IMR-90 (cell line): ENCODE measurements at regions not wholly inside any gene's neighbourhood (a gene's known extent, or its start where the extent isn't known, plus 50 kb on each side); places are given as distances from the start of the nearest gene placed in this dataset.

Experiments
- ATAC-seq: fragments of 200-7000 bp; cut with Tn5 transposase; 2 replicates; pipeline ENCODE4 v1.9.1; 2020; ENCODE audit warnings: low read depth, mild to moderate bottlenecking, moderate library complexity
- BruUV-seq: library from RNA; stranded (reverse); fragments of 400-500 nt; replicated peaks from 2 replicates; lab custom pipeline; 2021; lab: Mats Ljungman, UMichigan
- CTCF ChIA-PET: fragments of 300-600 bp; formaldehyde crosslinking; extraction: SDS; loops from one replicate; lab custom pipeline; 2021; ENCODE audit warnings: antibody characterized with exemption; lab: Yijun Ruan, JAX
- POLR2A ChIA-PET: fragments of 300-600 bp; sonication (Branson Sonifier 250); formaldehyde crosslinking; loops from one replicate; lab custom pipeline; 2022; ENCODE audit warnings: antibody characterized with exemption; ENCODE audit not compliant: unreplicated experiment; lab: Charles Lee
- DNase-seq: peaks from one replicate; pipeline ENCODE4 v3.0.0; 2013
- H2AFZ ChIP-seq: replicated peaks from 2 replicates; pipeline ENCODE3; 2013; ENCODE audit warnings: low read length, mild to moderate bottlenecking; ENCODE audit not compliant: poor library complexity
- H2AK5ac ChIP-seq: 2 replicates; pipeline ENCODE4 v1.6.1; 2013; ENCODE audit warnings: low read depth, low read length, inconsistent platforms
- H2AK9ac ChIP-seq: replicated peaks from 2 replicates; pipeline ENCODE3; 2013; ENCODE audit warnings: mild to moderate bottlenecking, low read depth, low read length, moderate library complexity; ENCODE audit not compliant: poor library complexity
- H2BK120ac ChIP-seq: 2 replicates; pipeline ENCODE4 v1.6.1; 2013; ENCODE audit warnings: low read depth, low read length, inconsistent platforms
- H2BK15ac ChIP-seq: 3 replicates; pipeline ENCODE4 v1.6.1; 2013; ENCODE audit warnings: low read depth, low read length, inconsistent platforms
- H2BK20ac ChIP-seq: 2 replicates; pipeline ENCODE4 v1.6.1; 2013; ENCODE audit warnings: low read depth, mild to moderate bottlenecking, inconsistent platforms, low read length, moderate library complexity
- H2BK5ac ChIP-seq: 2 replicates; pipeline ENCODE4 v1.6.1; 2013; ENCODE audit warnings: mild to moderate bottlenecking, low read depth, low read length, inconsistent platforms; ENCODE audit not compliant: poor library complexity, severe bottlenecking
- H3K14ac ChIP-seq: replicated peaks from 2 replicates; pipeline ENCODE4 v1.6.1; 2013; ENCODE audit warnings: low read depth, low read length, inconsistent platforms
- H3K18ac ChIP-seq: 2 replicates; pipeline ENCODE4 v1.6.1; 2013; ENCODE audit warnings: low read depth, low read length, control low read depth
- H3K23ac ChIP-seq: 2 replicates; pipeline ENCODE4 v1.6.1; 2013; ENCODE audit warnings: low read depth, low read length, inconsistent platforms
- H3K27ac ChIP-seq: 2 replicates; pipeline ENCODE4 v1.5.1; 2013; ENCODE audit warnings: mild to moderate bottlenecking, control low read depth, low read length; ENCODE audit not compliant: insufficient read depth
- H3K27me3 ChIP-seq: 2 replicates; pipeline ENCODE4 v1.6.1; 2013; ENCODE audit warnings: low read length; ENCODE audit not compliant: control insufficient read depth, insufficient read depth
- H3K36me3 ChIP-seq: 2 replicates; pipeline ENCODE4 v1.6.1; 2013; ENCODE audit warnings: low read length, mixed read lengths; ENCODE audit not compliant: control insufficient read depth, insufficient read depth
- H3K4ac ChIP-seq: 2 replicates; pipeline ENCODE4 v1.6.1; 2013; ENCODE audit warnings: low read depth, low read length, inconsistent platforms
- H3K4me1 ChIP-seq: 2 replicates; pipeline ENCODE4 v1.6.1; 2013; ENCODE audit warnings: low read length, mixed read lengths; ENCODE audit not compliant: control insufficient read depth, insufficient read depth
- H3K4me2 ChIP-seq: 2 replicates; pipeline ENCODE4 v1.6.1; 2013; ENCODE audit warnings: low read depth, mild to moderate bottlenecking, control low read depth, low read length, moderate library complexity
- H3K4me3 ChIP-seq: 2 replicates; pipeline ENCODE4 v1.5.1; 2013; ENCODE audit warnings: low read depth, mild to moderate bottlenecking, control low read depth, low read length, moderate library complexity; ENCODE audit not compliant: insufficient read depth
- H3K56ac ChIP-seq: 2 replicates; pipeline ENCODE4 v1.6.1; 2013; ENCODE audit warnings: low read length, inconsistent platforms; ENCODE audit not compliant: insufficient read depth; ENCODE audit errors: extremely low read depth
- H3K79me1 ChIP-seq, 2 experiments: 2 replicates each; pipeline ENCODE4 v1.6.1; 2013; ENCODE audit warnings: low read length in 2 of 2, inconsistent platforms in 1 of 2, low read depth in 1 of 2
- H3K9ac ChIP-seq: 2 replicates; pipeline ENCODE4 v1.6.1; 2013; ENCODE audit warnings: low read depth, low read length, control low read depth
- H3K9me1 ChIP-seq: 2 replicates; pipeline ENCODE4 v1.6.1; 2013; ENCODE audit warnings: low read length, inconsistent platforms; ENCODE audit not compliant: insufficient read depth
- H3K9me3 ChIP-seq: 2 replicates; pipeline ENCODE4 v1.6.1; 2013; ENCODE audit warnings: low read length; ENCODE audit not compliant: control insufficient read depth, insufficient read depth
- H4K20me1 ChIP-seq: 2 replicates; pipeline ENCODE4 v1.6.1; 2013; ENCODE audit warnings: low read length, inconsistent platforms; ENCODE audit not compliant: insufficient read depth
- H4K5ac ChIP-seq: 2 replicates; pipeline ENCODE4 v1.6.1; 2013; ENCODE audit warnings: mild to moderate bottlenecking, low read depth, low read length, control low read depth
- H4K8ac ChIP-seq, 2 experiments: 2 replicates each; pipeline ENCODE4 v1.6.1; 2013; ENCODE audit warnings: low read depth in 2 of 2, low read length in 2 of 2, control low read depth in 1 of 2, inconsistent platforms in 1 of 2
- H4K91ac ChIP-seq: 2 replicates; pipeline ENCODE4 v1.6.1; 2013; ENCODE audit warnings: low read depth, low read length, inconsistent platforms; ENCODE audit not compliant: insufficient read depth
- BHLHE40 ChIP-seq: fragments of 150-350 bp; IDR thresholded peaks from 2 replicates; pipeline ENCODE4 v1.6.1; 2016; ENCODE audit warnings: mild to moderate bottlenecking, low read depth, low read length
- FOS ChIP-seq: fragments of 150-350 bp; IDR thresholded peaks from 2 replicates; pipeline ENCODE4 v1.6.1; 2016; ENCODE audit warnings: low read depth, low read length
- NFE2L2 ChIP-seq: fragments of 150-350 bp; IDR thresholded peaks from 2 replicates; pipeline ENCODE4 v1.6.1; 2016; ENCODE audit warnings: low read depth, mild to moderate bottlenecking, low read length
- RAD21 ChIP-seq: IDR thresholded peaks from 2 replicates; pipeline ENCODE4 v1.6.1; 2012; ENCODE audit warnings: low read length, improper control_type of control experiment
- RCOR1 ChIP-seq: IDR thresholded peaks from 2 replicates; pipeline ENCODE4 v1.6.1; 2012; ENCODE audit warnings: mild to moderate bottlenecking, low read length, improper control_type of control experiment; ENCODE audit not compliant: insufficient replicate concordance
- SMC3 ChIP-seq: fragments of 150-350 bp; IDR thresholded peaks from 2 replicates; pipeline ENCODE4 v1.6.1; 2016; ENCODE audit warnings: low read depth, mild to moderate bottlenecking, antibody characterized with exemption, low read length, moderate library complexity
- WGBS, 2 experiments: methylation state at CpG; one replicate each; pipeline versions ENCODE4 v1.1.5 to v1.1.7; 2013; ENCODE audit warnings: missing lambda C conversion rate in 2 of 2; ENCODE audit not compliant: insufficient read length in 1 of 2; ENCODE audit errors: extremely low coverage in 2 of 2; 5-methylcytosine and 5-hydroxymethylcytosine counted together
- dilution Hi-C: fragments of 300-500 bp; cut with HindIII; formaldehyde crosslinking; loops from one replicate; pipeline ENCODE4 v1.14.3; 2018; ENCODE audit warnings: low sequenced_read_pairs; ENCODE audit not compliant: unreplicated experiment
- in situ Hi-C: fragments of 300-500 bp; cut with MboI; formaldehyde crosslinking; loops from 3 replicates; pipeline ENCODE4 v1.14.3; 2019; ENCODE audit warnings: low sequenced_read_pairs, inconsistent platforms, mixed read lengths
- intact Hi-C: fragments of 100-400 bp; cut with micrococcal nuclease; formaldehyde crosslinking; loops from 2 replicates; pipeline ENCODE4 v1.10.0; 2022

GRCh38 chr2:12441750-12442475, 274.8 kb upstream of the TRIB2 start:
- no peak overlapping the region; the same call in 1 of the 2 replicates for H3K4ac ChIP-seq
- intact Hi-C loops, result no loop called here
- ChIA-PET CTCF (interaction anchor here (0.7 kb wide), 1 partner anchor 578 kb away, joined by 3 read pairs; no protein-coding TSS in a partner anchor), POLR2A (no interaction called here)
- H4K91ac ChIP-seq, result 0 out of 2 replicates have a peak overlapping the region, but pooled peaks have one; percentile 32
- no peak overlapping the region for H3K9ac ChIP-seq
- peaks cover 8% of the 10 kb centered on the region for H3K4me1 ChIP-seq
- ATAC-seq, result no peak
- no peak overlapping the region for H3K4me2 ChIP-seq
- H4K20me1 ChIP-seq, result no peaks in the 10 kb centered on the region
- TF ChIP-seq BHLHE40 (no peak), SMC3 (no peak), FOS (no peak), RAD21 (no peak), NFE2L2 (no peak), RCOR1 (no peak)
- H2AFZ ChIP-seq, result no peak overlapping the region
- in situ Hi-C loops, result no loop called here
- BruUV-seq, result no TSS peak
- no peak overlapping the region for H4K8ac ChIP-seq
- no peak overlapping the region for H2AK9ac ChIP-seq
- peak overlapping the region; percentile 49 for H2BK5ac ChIP-seq
- DNase-seq, result no peak
- peak overlapping the region; percentile 33; the same call in 1 of the 3 replicates for H2BK15ac ChIP-seq
- H2BK120ac ChIP-seq, result peak overlapping the region; percentile 52
- no peaks in the 10 kb centered on the region for H3K27me3 ChIP-seq
- no peaks in the 10 kb centered on the region for H3K9me3 ChIP-seq
- H3K27ac ChIP-seq, result no peak overlapping the region
- no peaks in the 10 kb centered on the region for H3K36me3 ChIP-seq
- 0 out of 2 replicates have a peak overlapping the region, but pooled peaks have one; percentile 15 for H4K5ac ChIP-seq
- H3K18ac ChIP-seq, result peak overlapping the region; percentile 51
- no peak overlapping the region for H3K56ac ChIP-seq
- no peak overlapping the region; the same call in 1 of the 2 replicates for H2BK20ac ChIP-seq
- H3K14ac ChIP-seq, result no peak overlapping the region
- H2AK5ac ChIP-seq, result no peak overlapping the region
- H3K4me3 ChIP-seq, result no peak overlapping the region
- peaks cover 13% of the 10 kb centered on the region for H3K9me1 ChIP-seq
- WGBS, 2 experiments, result no CpG with 5 or more reads among the region's 7 CpGs
- H3K79me1 ChIP-seq, result no peaks in the 10 kb centered on the region
- dilution Hi-C loops, result no loop called here
- no peak overlapping the region for H3K23ac ChIP-seq
